A549 (cell line): ENCODE measurements at regions not wholly inside any gene's neighbourhood (a gene's known extent, or its start where the extent isn't known, plus 50 kb on each side); places are given as distances from the start of the nearest gene placed in this dataset.

Source experiments
- BCL3 ChIP-seq: fragments of >200 bp; sonication (Bioruptor Twin); formaldehyde crosslinking; IDR thresholded peaks from 3 replicates; pipeline ENCODE4 v1.6.1; 2016
- EP300 ChIP-seq, 2 experiments: fragments of >200 bp; sonication (Bioruptor Twin); formaldehyde crosslinking; IDR thresholded peaks; 2 replicates in 1 of 2; 3 replicates in 1 of 2; pipeline ENCODE4 v1.6.1; 2016 to 2017
- HOXA7 ChIP-seq: fragments of 250-450 bp; sonication (Bioruptor Pico); IDR thresholded peaks from 2 replicates; pipeline ENCODE4 v1.5.0; 2020; ENCODE audit warnings: mild to moderate bottlenecking, moderate library complexity
- MAFK ChIP-seq: fragments of 450-650 bp; IDR thresholded peaks from 2 replicates; pipeline ENCODE4 v1.6.1; 2014; ENCODE audit not compliant: partially characterized antibody
- MYC ChIP-seq: IDR thresholded peaks from 2 replicates; pipeline ENCODE4 v1.6.1; 2012; ENCODE audit warnings: mild to moderate bottlenecking, inconsistent platforms, low read length, improper control_type of control experiment, borderline replicate concordance
- POLR2A ChIP-seq: IDR thresholded peaks from 2 replicates; pipeline ENCODE4 v1.6.1; 2012; ENCODE audit warnings: mild to moderate bottlenecking, low read length
- RAD21 ChIP-seq, 2 experiments: fragments of >200 bp in 1 of 2; sonication (Bioruptor Twin) in 1 of 2; formaldehyde crosslinking in 1 of 2; IDR thresholded peaks in 1 of 2; conservative IDR thresholded peaks in 1 of 2; 2 replicates in 1 of 2; 3 replicates in 1 of 2; pipeline ENCODE4 v1.6.1; 2012 to 2018; ENCODE audit warnings: inconsistent platforms in 1 of 2
- TP53 ChIP-seq: fragments of 250-450 bp; sonication (Bioruptor Pico); IDR thresholded peaks from 2 replicates; pipeline ENCODE4 v1.5.0; 2021; ENCODE audit warnings: mild to moderate bottlenecking, moderate library complexity
- USF2 ChIP-seq: fragments of 450-650 bp; IDR thresholded peaks from 2 replicates; pipeline ENCODE4 v1.6.1; 2014; ENCODE audit warnings: antibody characterized with exemption
- TF ChIP-seq, protein P1 (sequence below): fragments of >200 bp; sonication (Bioruptor Twin); formaldehyde crosslinking; IDR thresholded peaks from 3 replicates; pipeline ENCODE4 v1.5.1; 2016

DNA sequence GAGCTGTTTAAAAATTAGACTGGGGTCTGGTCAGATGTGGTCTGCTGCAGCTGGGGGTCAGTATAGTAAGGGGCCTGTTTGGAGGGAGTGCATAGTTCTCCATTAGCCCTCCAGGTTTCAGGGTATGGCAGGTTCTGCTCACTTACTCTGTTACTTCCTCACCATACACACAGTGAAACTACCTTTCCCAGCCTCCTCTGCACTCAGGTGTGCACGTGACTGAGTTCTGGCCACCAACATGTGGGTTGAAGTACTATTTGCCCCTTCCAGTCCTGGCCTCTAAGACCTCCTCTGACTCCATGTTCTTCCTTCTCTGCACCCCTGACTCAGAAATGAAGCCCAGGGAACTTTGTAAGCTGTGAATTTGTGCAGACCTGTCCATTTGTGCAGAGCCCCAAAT, 190.5 kb upstream of the CLINT1 start:
- TF ChIP-seq, protein P1, sequence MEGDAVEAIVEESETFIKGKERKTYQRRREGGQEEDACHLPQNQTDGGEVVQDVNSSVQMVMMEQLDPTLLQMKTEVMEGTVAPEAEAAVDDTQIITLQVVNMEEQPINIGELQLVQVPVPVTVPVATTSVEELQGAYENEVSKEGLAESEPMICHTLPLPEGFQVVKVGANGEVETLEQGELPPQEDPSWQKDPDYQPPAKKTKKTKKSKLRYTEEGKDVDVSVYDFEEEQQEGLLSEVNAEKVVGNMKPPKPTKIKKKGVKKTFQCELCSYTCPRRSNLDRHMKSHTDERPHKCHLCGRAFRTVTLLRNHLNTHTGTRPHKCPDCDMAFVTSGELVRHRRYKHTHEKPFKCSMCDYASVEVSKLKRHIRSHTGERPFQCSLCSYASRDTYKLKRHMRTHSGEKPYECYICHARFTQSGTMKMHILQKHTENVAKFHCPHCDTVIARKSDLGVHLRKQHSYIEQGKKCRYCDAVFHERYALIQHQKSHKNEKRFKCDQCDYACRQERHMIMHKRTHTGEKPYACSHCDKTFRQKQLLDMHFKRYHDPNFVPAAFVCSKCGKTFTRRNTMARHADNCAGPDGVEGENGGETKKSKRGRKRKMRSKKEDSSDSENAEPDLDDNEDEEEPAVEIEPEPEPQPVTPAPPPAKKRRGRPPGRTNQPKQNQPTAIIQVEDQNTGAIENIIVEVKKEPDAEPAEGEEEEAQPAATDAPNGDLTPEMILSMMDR: no peak
- TF ChIP-seq BCL3 (no peak), USF2 (no peak), MAFK (no peak), RAD21 (conservative IDR thresholded peaks at IDR 0.05 in 1 of 2, IDR thresholded peaks at IDR 0.05 in 1 of 2) (no peak), MYC (no peak), TP53 (CRISPR knock-in tag) (no peak), EP300 (IDR thresholded peaks at IDR 0.05) (no peak), POLR2A (no peak), HOXA7 (CRISPR knock-in tag) (no peak)
